ENCODE measurements at regions not wholly inside any gene's neighbourhood (a gene's known extent, or its start where the extent isn't known, plus 50 kb on each side); places are given as distances from the start of the nearest gene placed in this dataset.
A peak's percentile ranks its signal among the peaks of the same experiment; 100 is the strongest.

DNA sequence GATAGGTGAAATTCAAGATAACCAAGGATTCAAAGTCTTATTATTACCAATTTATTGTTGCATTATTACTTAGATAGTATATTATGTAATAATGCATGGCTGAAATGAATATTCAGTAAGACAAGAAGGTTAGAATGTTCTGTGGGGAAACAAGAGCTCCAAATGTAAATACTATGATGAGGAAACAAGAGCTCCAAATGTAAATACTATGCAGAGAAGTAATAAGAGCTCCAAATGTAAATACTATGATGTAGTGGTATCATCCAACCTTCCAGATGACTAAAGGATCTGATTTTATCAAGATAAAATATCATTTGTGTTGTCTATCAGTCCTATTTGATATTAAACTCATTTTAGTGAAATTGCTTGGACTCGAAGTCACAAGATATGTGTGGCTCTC lies 82.2 kb upstream of the PCDH18 start:
- no peak for TF ChIP-seq NR2C2 (IDR thresholded peaks at IDR 0.05; ENCODE audit: borderline replicate concordance, control insufficient read depth, insufficient read length, low read depth)
- no peaks in the 10 kb centered on the region for H3K79me2 ChIP-seq (ENCODE audit: control insufficient read depth, insufficient read depth, low read length)
- no peaks in the 10 kb centered on the region for H3K36me3 ChIP-seq (ENCODE audit: control insufficient read depth in 2 of 2, insufficient read depth in 2 of 2, low read length in 1 of 2)
- no peak overlapping the region for H3K9ac ChIP-seq (ENCODE audit: control insufficient read depth, insufficient read depth, low read length)
- no TSS peak for BruUV-seq (replicated peaks)
- no peak overlapping the region for H2AFZ ChIP-seq (ENCODE audit: control insufficient read depth, low read depth, low read length)
- ChIA-PET CTCF (interaction anchor here (1.1 to 1.4 kb wide), 2 partner anchors 22 to 82 kb away, joined by 3 read pairs; partner anchors contain the start of gene PCDH18), RAD21 (ENCODE audit: unreplicated experiment) (interaction anchor here (2.1 kb wide), 1 partner anchor 14 kb away, joined by 6 read pairs; no protein-coding TSS in a partner anchor), SMC1A (ENCODE audit: uncharacterized antibody, unreplicated experiment) (interaction anchor here (0.7 to 1.2 kb wide), 3 partner anchors 9 to 62 kb away, joined by 3 read pairs; no protein-coding TSS in a partner anchor), POLR2A (no interaction called here)
- no peaks in the 10 kb centered on the region for H4K20me1 ChIP-seq (ENCODE audit: control insufficient read depth, insufficient read depth)
- no peaks in the 10 kb centered on the region for H3K27me3 ChIP-seq (replicated peaks in 1 of 2; ENCODE audit: control insufficient read depth in 2 of 2, insufficient read depth in 2 of 2, low read length in 1 of 2)
- intact Hi-C loops (cut with micrococcal nuclease; ENCODE audit: unreplicated experiment) (no loop called here), in situ Hi-C loops (cut with MboI) (no loop called here)
- H3K4me1 ChIP-seq (ENCODE audit: control insufficient read depth, insufficient read depth, low read length): no peaks in the 10 kb centered on the region
- no peak for DNase-seq (ENCODE audit: low read depth, low spot score)
- H3K4me3 ChIP-seq: no peak overlapping the region
- no peak for FAIRE-seq
- WGBS (ENCODE audit: insufficient coverage, insufficient replicate concordance, low lambda C conversion rate, missing lambda C conversion rate): 35% methylated on average over 1 of the region's 1 CpG
- no peaks in the 10 kb centered on the region for H3K9me3 ChIP-seq (replicated peaks; ENCODE audit: control insufficient read depth, insufficient read depth, low read length)
- no peak for ATAC-seq
- H3K27ac ChIP-seq (ENCODE audit: control insufficient read depth, insufficient read depth): no peak overlapping the region
- H3K4me2 ChIP-seq (ENCODE audit: control insufficient read depth, insufficient read depth): no peak overlapping the region

DNA sequence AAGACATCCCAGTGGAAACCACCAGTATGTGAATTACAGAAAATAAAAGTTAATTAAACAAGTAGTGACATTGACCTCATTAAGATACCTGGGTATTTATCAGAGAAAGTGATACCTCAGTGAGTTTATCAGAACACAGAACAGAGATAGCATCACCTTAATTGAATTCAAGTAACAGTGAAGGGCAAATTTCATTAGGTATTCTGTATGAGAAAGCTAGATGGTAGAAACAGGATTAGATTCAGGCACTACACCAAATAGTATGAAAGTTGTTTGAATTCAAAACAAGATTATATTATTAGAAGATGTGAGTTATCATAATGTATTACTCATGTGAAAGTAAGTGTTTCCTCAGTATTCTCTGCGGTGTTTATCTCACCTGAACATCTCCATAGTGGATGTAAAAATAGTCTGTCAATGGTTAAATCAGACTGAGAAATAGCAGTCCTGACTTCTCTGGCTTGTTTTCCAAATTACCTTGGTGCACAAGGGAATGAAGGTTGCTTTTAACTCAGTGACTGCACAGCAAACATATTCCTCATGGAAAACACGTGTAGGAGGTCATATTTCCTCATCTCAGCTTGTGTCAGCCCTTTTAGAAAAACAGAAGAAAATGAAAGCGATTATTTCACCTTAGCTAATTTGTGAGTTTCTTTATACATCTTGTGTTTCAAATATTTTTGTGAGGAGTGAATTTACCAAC lies 79.9 kb upstream of the PCDH18 start:
- ChIA-PET CTCF (interaction anchor here (0.6 to 2.3 kb wide), 6 partner anchors 9 to 80 kb away, joined by 3 to 8 read pairs (median 4); partner anchors contain the start of gene PCDH18), RAD21 (ENCODE audit: unreplicated experiment) (interaction anchor here (1.3 to 1.9 kb wide), 2 partner anchors 10 to 88 kb away, joined by 3 to 7 read pairs; no protein-coding TSS in a partner anchor), SMC1A (ENCODE audit: uncharacterized antibody, unreplicated experiment) (interaction anchor here (0.7 to 2.0 kb wide), 10 partner anchors 8 to 84 kb away, joined by 3 to 6 read pairs (median 4); partner anchors contain the start of gene PCDH18), POLR2A (no interaction called here)
- Histone ChIP-seq H3K4me1 (ENCODE audit: control insufficient read depth, insufficient read depth, low read length) (no peaks in the 10 kb centered on the region), H3K27ac (ENCODE audit: control insufficient read depth, insufficient read depth) (no peak overlapping the region), H3K9ac (ENCODE audit: control insufficient read depth, insufficient read depth, low read length) (no peak overlapping the region), H3K9me3 (replicated peaks; ENCODE audit: control insufficient read depth, insufficient read depth, low read length) (no peaks in the 10 kb centered on the region), H2AFZ (ENCODE audit: control insufficient read depth, low read depth, low read length) (no peak overlapping the region), H3K4me3 (no peak overlapping the region), H3K79me2 (ENCODE audit: control insufficient read depth, insufficient read depth, low read length) (no peaks in the 10 kb centered on the region), H3K4me2 (ENCODE audit: control insufficient read depth, insufficient read depth) (no peak overlapping the region), H4K20me1 (ENCODE audit: control insufficient read depth, insufficient read depth) (no peaks in the 10 kb centered on the region), H3K27me3 (replicated peaks in 1 of 2; ENCODE audit: control insufficient read depth in 2 of 2, insufficient read depth in 2 of 2, low read length in 1 of 2) (no peaks in the 10 kb centered on the region), H3K36me3 (ENCODE audit: control insufficient read depth in 2 of 2, insufficient read depth in 2 of 2, low read length in 1 of 2) (no peaks in the 10 kb centered on the region)
- ATAC-seq: peak; percentile 72
- 0% methylated on average over 3 of the region's 3 CpGs for WGBS (ENCODE audit: insufficient coverage, insufficient replicate concordance, low lambda C conversion rate, missing lambda C conversion rate)
- FAIRE-seq: no peak
- in situ Hi-C loops (cut with MboI): no loop called here
- intact Hi-C loops (cut with micrococcal nuclease; ENCODE audit: unreplicated experiment): no loop called here
- BruUV-seq (replicated peaks): no TSS peak
- DNase-seq (ENCODE audit: low read depth, low spot score): no peak
- TF ChIP-seq NFXL1 (IDR thresholded peaks at IDR 0.05; ENCODE audit: borderline replicate concordance): no peak
- no peak for TF ChIP-seq TAF1 (IDR thresholded peaks at IDR 0.05; ENCODE audit: borderline replicate concordance, low read depth, low read length)
- TF ChIP-seq MYC (IDR thresholded peaks at IDR 0.05; ENCODE audit: insufficient read depth, insufficient read length, insufficient replicate concordance, low read length, severe bottlenecking): no peak
- TF ChIP-seq TARDBP (IDR thresholded peaks at IDR 0.05; ENCODE audit: borderline replicate concordance): no peak
- no peak for TF ChIP-seq ZZZ3 (IDR thresholded peaks at IDR 0.05; ENCODE audit: control insufficient read depth, insufficient read length, low read depth)
- TF ChIP-seq BACH1 (IDR thresholded peaks at IDR 0.05; ENCODE audit: borderline replicate concordance): no peak
- TF ChIP-seq, protein P1, sequence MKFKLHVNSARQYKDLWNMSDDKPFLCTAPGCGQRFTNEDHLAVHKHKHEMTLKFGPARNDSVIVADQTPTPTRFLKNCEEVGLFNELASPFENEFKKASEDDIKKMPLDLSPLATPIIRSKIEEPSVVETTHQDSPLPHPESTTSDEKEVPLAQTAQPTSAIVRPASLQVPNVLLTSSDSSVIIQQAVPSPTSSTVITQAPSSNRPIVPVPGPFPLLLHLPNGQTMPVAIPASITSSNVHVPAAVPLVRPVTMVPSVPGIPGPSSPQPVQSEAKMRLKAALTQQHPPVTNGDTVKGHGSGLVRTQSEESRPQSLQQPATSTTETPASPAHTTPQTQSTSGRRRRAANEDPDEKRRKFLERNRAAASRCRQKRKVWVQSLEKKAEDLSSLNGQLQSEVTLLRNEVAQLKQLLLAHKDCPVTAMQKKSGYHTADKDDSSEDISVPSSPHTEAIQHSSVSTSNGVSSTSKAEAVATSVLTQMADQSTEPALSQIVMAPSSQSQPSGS (IDR thresholded peaks at IDR 0.05; ENCODE audit: low read length): no peak
- TF ChIP-seq CHD4 (IDR thresholded peaks at IDR 0.05): no peak
- no peak for TF ChIP-seq EZH2 (IDR thresholded peaks at IDR 0.05; ENCODE audit: borderline replicate concordance, control insufficient read depth, low read depth, low read length)
- no peak for TF ChIP-seq CHD2 (IDR thresholded peaks at IDR 0.05; ENCODE audit: borderline replicate concordance, low read depth, low read length)

Data from GM12878 (cell line).